GM12874 (cell line): ENCODE measurements at regions not wholly inside any gene's neighbourhood (a gene's known extent, or its start where the extent isn't known, plus 50 kb on each side); places are given as distances from the start of the nearest gene placed in this dataset.

Experiments
- TF ChIP-seq, protein P1 (sequence below): IDR thresholded peaks from 2 replicates; pipeline ENCODE4 v1.5.1; 2011; ENCODE audit warnings: low read depth, mild to moderate bottlenecking, control low read depth, low read length, moderate library complexity; ENCODE audit not compliant: insufficient read depth

DNA sequence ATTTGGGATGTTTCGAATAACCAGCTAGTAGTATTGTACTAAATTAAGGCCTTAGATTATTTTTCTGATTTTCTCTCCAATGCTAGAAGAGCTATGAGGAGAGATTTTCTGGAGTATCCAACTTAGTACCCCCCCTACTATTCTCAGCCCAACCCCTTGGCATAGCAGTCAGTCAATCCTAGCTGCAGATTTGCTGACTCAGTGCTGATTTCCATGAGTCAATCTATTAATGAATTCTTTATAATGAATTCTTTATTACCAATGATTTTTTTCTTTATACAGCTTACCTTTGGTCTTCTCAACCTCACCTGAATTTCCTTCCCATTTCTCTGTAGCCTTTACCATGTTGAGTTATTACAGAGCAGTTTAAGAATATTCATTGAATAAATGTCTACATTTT lies 192.8 kb upstream of the ETAA1 start:
- TF ChIP-seq, protein P1, sequence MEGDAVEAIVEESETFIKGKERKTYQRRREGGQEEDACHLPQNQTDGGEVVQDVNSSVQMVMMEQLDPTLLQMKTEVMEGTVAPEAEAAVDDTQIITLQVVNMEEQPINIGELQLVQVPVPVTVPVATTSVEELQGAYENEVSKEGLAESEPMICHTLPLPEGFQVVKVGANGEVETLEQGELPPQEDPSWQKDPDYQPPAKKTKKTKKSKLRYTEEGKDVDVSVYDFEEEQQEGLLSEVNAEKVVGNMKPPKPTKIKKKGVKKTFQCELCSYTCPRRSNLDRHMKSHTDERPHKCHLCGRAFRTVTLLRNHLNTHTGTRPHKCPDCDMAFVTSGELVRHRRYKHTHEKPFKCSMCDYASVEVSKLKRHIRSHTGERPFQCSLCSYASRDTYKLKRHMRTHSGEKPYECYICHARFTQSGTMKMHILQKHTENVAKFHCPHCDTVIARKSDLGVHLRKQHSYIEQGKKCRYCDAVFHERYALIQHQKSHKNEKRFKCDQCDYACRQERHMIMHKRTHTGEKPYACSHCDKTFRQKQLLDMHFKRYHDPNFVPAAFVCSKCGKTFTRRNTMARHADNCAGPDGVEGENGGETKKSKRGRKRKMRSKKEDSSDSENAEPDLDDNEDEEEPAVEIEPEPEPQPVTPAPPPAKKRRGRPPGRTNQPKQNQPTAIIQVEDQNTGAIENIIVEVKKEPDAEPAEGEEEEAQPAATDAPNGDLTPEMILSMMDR = no peak

- TF ChIP-seq, protein P1 = no peak
These were observed 188.1 kb upstream of the ETAA1 start for GRCh38 chr2:67208887-67209500.

DNA sequence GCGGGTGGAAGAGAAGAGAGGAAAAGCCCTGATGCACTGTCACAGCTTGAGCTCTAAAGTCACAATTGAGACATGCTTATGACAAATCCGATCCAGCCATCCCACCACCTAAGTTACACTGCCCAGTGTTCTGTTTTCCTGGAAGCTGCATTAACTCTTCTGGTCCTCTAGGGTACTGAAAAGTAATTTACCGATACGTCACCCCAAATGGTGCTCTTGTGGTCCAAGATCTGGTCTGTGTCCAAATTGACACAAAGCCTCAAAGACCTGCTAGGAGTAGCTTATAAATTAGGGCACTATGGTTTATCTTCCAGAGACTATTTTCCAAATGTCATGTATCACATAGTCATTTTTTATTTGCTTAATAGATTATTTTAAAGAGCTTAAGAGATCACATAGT lies 186.7 kb upstream of the ETAA1 start:
- TF ChIP-seq, protein P1 = no peak

GRCh38 chr2:67212203-67212602 lies 184.9 kb upstream of the ETAA1 start:
- TF ChIP-seq, protein P1 = no peak

GRCh38 chr2:67213270-67213670 lies 183.9 kb upstream of the ETAA1 start:
- TF ChIP-seq, protein P1 = no peak

GRCh38 chr2:67213677-67214402 lies 183.3 kb upstream of the ETAA1 start:
- TF ChIP-seq, protein P1 = no peak

- TF ChIP-seq, protein P1 = no peak
These were observed 182.4 kb upstream of the ETAA1 start for GRCh38 chr2:67214585-67215185.
